ENCODE measurements at regions not wholly inside any gene's neighbourhood (a gene's known extent, or its start where the extent isn't known, plus 50 kb on each side); places are given as distances from the start of the nearest gene placed in this dataset.

GRCh38 chr15:36507458-36507857, 72.0 kb upstream of the CDIN1 start:
- no peak overlapping the region for H3K9ac ChIP-seq (ENCODE audit: insufficient read depth in 1 of 2, low read depth in 2 of 2, low read length in 2 of 2)
- POLR2A ChIA-PET = no interaction called here
- H2AFZ ChIP-seq (ENCODE audit: low read depth, low read length) = no peak overlapping the region
- no peak overlapping the region for H3K27ac ChIP-seq (ENCODE audit: extremely low read depth, low read depth, low read length)
- in situ Hi-C loops (cut with MboI) (loop anchor here (25.0 kb wide), 1 partner anchor 1380 kb away; no protein-coding TSS in a partner anchor), intact Hi-C loops (cut with micrococcal nuclease) (loop anchor here (10.0 kb wide), 2 partner anchors 377 to 1377 kb away; no protein-coding TSS in a partner anchor)
- H4K20me1 ChIP-seq (replicated peaks; ENCODE audit: control insufficient read depth, insufficient read depth, low read length) = no peaks in the 10 kb centered on the region
- no peak overlapping the region for H3K4me2 ChIP-seq (ENCODE audit: insufficient read depth, low read length)
- no peak for FAIRE-seq
- BruUV-seq (replicated peaks) = no TSS peak
- CTCF ChIA-PET (ENCODE audit: low intra/inter-chr PET ratio) = no interaction called here
- no peaks in the 10 kb centered on the region for H3K4me1 ChIP-seq (replicated peaks in 1 of 2; ENCODE audit: control insufficient read depth in 2 of 2, insufficient read depth in 2 of 2, low read length in 2 of 2)
- H3K9me1 ChIP-seq (ENCODE audit: control insufficient read depth, insufficient read depth, low read length) = no peaks in the 10 kb centered on the region
- no peaks in the 10 kb centered on the region for H3K27me3 ChIP-seq (ENCODE audit: control insufficient read depth in 2 of 2, insufficient read depth in 2 of 2, low read length in 2 of 2)
- 0% methylated on average over 1 of the region's 1 CpG for WGBS (ENCODE audit: insufficient coverage, low coverage, missing lambda C conversion rate)
- no peaks in the 10 kb centered on the region for H3K79me2 ChIP-seq (ENCODE audit: control insufficient read depth, insufficient read depth, low read length)
- DNase-seq (ENCODE audit: extremely low read depth in 1 of 4, low spot score in 3 of 4) = no peak
- H3K36me3 ChIP-seq (ENCODE audit: control insufficient read depth, insufficient read depth, low read length) = no peaks in the 10 kb centered on the region
- H3K9me3 ChIP-seq (replicated peaks; ENCODE audit: control insufficient read depth, insufficient read depth, low read depth, low read length) = no peaks in the 10 kb centered on the region
- TF ChIP-seq ZNF12 (CRISPR knock-in tag; IDR thresholded peaks at IDR 0.05) (no peak), MECOM (CRISPR knock-in tag; IDR thresholded peaks at IDR 0.05) (no peak), CREB5 (CRISPR knock-in tag; IDR thresholded peaks at IDR 0.05) (no peak), PRPF4 (IDR thresholded peaks at IDR 0.05; ENCODE audit: insufficient read depth, low read depth, low read length, poor library complexity, severe bottlenecking) (no peak), KDM1A (IDR thresholded peaks at IDR 0.05) (no peak), TSHZ1 (CRISPR knock-in tag; IDR thresholded peaks at IDR 0.05) (no peak), PPARD (CRISPR knock-in tag; IDR thresholded peaks at IDR 0.05) (no peak), DMBX1 (CRISPR knock-in tag; IDR thresholded peaks at IDR 0.05; ENCODE audit: borderline replicate concordance) (no peak), NFXL1 (CRISPR knock-in tag; IDR thresholded peaks at IDR 0.05) (no peak), CHCHD3 (CRISPR knock-in tag; IDR thresholded peaks at IDR 0.05) (no peak), IRF1 (CRISPR knock-in tag; IDR thresholded peaks at IDR 0.05; ENCODE audit: borderline replicate concordance) (no peak), PHF8 (IDR thresholded peaks at IDR 0.05; ENCODE audit: borderline replicate concordance, low read length) (no peak), TBL1XR1 (IDR thresholded peaks at IDR 0.05; ENCODE audit: low read length in 2 of 2) (no peak), FOXA1 (IDR thresholded peaks at IDR 0.05; ENCODE audit: borderline replicate concordance) (no peak), ZNF143 (CRISPR knock-in tag; IDR thresholded peaks at IDR 0.05) (no peak), ATF2 (CRISPR knock-in tag; IDR thresholded peaks at IDR 0.05) (no peak)
- H3K4me3 ChIP-seq = no peak overlapping the region
- no peak for ATAC-seq
